Adrenal gland (tissue), 9 donors: ENCODE measurements at regions not wholly inside any gene's neighbourhood (a gene's known extent, or its start where the extent isn't known, plus 50 kb on each side); places are given as distances from the start of the nearest gene placed in this dataset.
A peak's percentile ranks its signal among the peaks of the same experiment; 100 is the strongest.

Source experiments
- DNase-seq, 7 donors: peaks; one replicate each; pipeline ENCODE4 v3.0.0-alpha.2; 2019 to 2020
- H3K27ac ChIP-seq, 5 donors: fragments of 200-600 bp; sonication (generic) in 4 of 5; 1 replicate in 3 of 5; 2 replicates in 2 of 5; pipeline versions ENCODE4 v1.5.1 to v1.8.0; 2016 to 2020; ENCODE audit warnings: mild to moderate bottlenecking in 1 of 5
- H3K27me3 ChIP-seq: fragments of 200-600 bp; 2 replicates; pipeline ENCODE4 v1.8.0; 2021
- H3K36me3 ChIP-seq, 2 donors: fragments of 200-600 bp; replicated peaks in 1 of 2; 1 replicate in 1 of 2; 2 replicates in 1 of 2; pipeline versions ENCODE4 v1.5.1 to v1.8.0; 2018 to 2022
- H3K4me1 ChIP-seq, 2 donors: fragments of 200-600 bp; replicated peaks in 1 of 2; 1 replicate in 1 of 2; 2 replicates in 1 of 2; pipeline versions ENCODE4 v1.5.1 to v1.8.0; 2018 to 2021
- H3K4me3 ChIP-seq, 4 donors: fragments of 200-600 bp; sonication (generic) in 3 of 4; one replicate each; pipeline ENCODE4 v1.5.1; 2016 to 2018
- H3K9me3 ChIP-seq, 3 donors: fragments of 200-600 bp; sonication (generic) in 1 of 3; replicated peaks in 1 of 3; 1 replicate in 2 of 3; 2 replicates in 1 of 3; pipeline versions ENCODE4 v1.5.1 to v1.8.0; 2016 to 2021
- POLR2A ChIP-seq, 2 donors: fragments of 450-650 bp; IDR thresholded peaks; one replicate each; pipeline ENCODE4 v1.6.1; 2017; ENCODE audit warnings: antibody characterized with exemption in 2 of 2, mild to moderate bottlenecking in 2 of 2, moderate library complexity in 1 of 2
- WGBS, 4 donors: extraction: QIAGEN DNeasy Blood & Tissue Kit in 2 of 4; methylation state at CpG; one replicate each; pipeline versions ENCODE4 v1.1.5 to v1.1.7; 2013 to 2017; 5-methylcytosine and 5-hydroxymethylcytosine counted together
- intact Hi-C, 2 donors: fragments of 100-400 bp; cut with DNase I; formaldehyde crosslinking; loops; one replicate each; pipeline versions ENCODE4 v1.14.1 to v1.15.0; 2022 to 2023
- TF ChIP-seq, protein P1 (sequence below), 6 experiments: fragments of 450-650 bp in 4 of 6; fragments of 200-600 bp in 2 of 6; sonication (generic) in 1 of 6; IDR thresholded peaks; 1 replicate in 5 of 6; 2 replicates in 1 of 6; pipeline versions ENCODE4 v1.5.1 to v1.8.0; 2016 to 2021; ENCODE audit warnings: antibody characterized with exemption in 6 of 6, mild to moderate bottlenecking in 2 of 6, moderate library complexity in 1 of 6
- donor health status: healthy with polysubstance abuse.
- donor health status: Bipolar disorder and iron deficiency.
- donor health status: DM: yes; HTN: yes; CAD: no.
- donor health status: DM: no; HTN: no; CAD: no.
- donor health status: DM: no; HTN: no; CAD: no.

DNA sequence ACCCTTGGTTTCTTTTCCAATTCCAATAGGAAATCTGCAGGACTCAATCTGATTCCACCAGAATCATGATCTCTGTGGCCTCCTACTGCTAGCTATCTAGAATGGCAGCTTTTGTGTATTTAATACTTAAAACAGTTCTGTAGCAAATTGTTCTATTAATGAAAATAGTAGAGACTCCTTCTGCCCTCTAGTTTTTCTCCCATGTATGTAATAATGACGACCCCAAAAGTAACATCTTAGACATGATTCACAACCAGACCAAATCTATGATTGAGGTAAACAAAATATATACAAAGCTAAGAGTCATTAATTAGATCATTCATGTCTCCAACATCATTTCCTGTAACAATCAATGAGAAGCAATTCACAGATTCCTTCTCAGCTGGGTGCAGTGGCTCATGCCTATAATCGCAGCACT is 259.1 kb upstream of the MKLN1 start:
- H3K27me3 ChIP-seq: no peaks in the 10 kb centered on the region
- H3K4me1 ChIP-seq: peaks cover 12 to 58% of the 10 kb centered on the region in 2 donors
- intact Hi-C loops: no loop called here
- no peaks in the 10 kb centered on the region for H3K9me3 ChIP-seq
- WGBS, 4 donors: 39 to 54% (median 45%) methylated on average over 2 of the region's 2 CpGs
- H3K27ac ChIP-seq: peak overlapping the region in 3 of 5 donors; percentile 35 to 65 (median 50)
- no peak overlapping the region for H3K4me3 ChIP-seq
- no peak for DNase-seq
- TF ChIP-seq, protein P1, sequence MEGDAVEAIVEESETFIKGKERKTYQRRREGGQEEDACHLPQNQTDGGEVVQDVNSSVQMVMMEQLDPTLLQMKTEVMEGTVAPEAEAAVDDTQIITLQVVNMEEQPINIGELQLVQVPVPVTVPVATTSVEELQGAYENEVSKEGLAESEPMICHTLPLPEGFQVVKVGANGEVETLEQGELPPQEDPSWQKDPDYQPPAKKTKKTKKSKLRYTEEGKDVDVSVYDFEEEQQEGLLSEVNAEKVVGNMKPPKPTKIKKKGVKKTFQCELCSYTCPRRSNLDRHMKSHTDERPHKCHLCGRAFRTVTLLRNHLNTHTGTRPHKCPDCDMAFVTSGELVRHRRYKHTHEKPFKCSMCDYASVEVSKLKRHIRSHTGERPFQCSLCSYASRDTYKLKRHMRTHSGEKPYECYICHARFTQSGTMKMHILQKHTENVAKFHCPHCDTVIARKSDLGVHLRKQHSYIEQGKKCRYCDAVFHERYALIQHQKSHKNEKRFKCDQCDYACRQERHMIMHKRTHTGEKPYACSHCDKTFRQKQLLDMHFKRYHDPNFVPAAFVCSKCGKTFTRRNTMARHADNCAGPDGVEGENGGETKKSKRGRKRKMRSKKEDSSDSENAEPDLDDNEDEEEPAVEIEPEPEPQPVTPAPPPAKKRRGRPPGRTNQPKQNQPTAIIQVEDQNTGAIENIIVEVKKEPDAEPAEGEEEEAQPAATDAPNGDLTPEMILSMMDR (IDR thresholded peaks at IDR 0.05): peak; percentile 6 to 34 (median 27)
- TF ChIP-seq POLR2A (IDR thresholded peaks at IDR 0.05): no peak
- no peaks in the 10 kb centered on the region for H3K36me3 ChIP-seq

GRCh38 chr7:131071786-131072504 is 255.7 kb upstream of the MKLN1 start:
- no peaks in the 10 kb centered on the region for H3K27me3 ChIP-seq
- H3K4me1 ChIP-seq: peaks cover 12 to 67% of the 10 kb centered on the region in 2 donors
- peak overlapping the region in 1 of 4 donors; percentile 16 for H3K4me3 ChIP-seq
- H3K9me3 ChIP-seq: no peaks in the 10 kb centered on the region
- peak in 1 of 2 donors; percentile 58 for TF ChIP-seq POLR2A (IDR thresholded peaks at IDR 0.05)
- TF ChIP-seq, protein P1 (IDR thresholded peaks at IDR 0.05): peak in 5 of 6 experiments; percentile 25 to 56 (median 44)
- intact Hi-C loops: no loop called here
- H3K27ac ChIP-seq: peak overlapping the region; percentile 38 to 83 (median 63)
- DNase-seq: peak; percentile 69 to 90 (median 80)
- H3K36me3 ChIP-seq: no peaks in the 10 kb centered on the region
- WGBS, 4 donors: 23 to 35% (median 25%) methylated on average over 10 of the region's 10 CpGs

- DNase-seq: no peak
- TF ChIP-seq, protein P1 (IDR thresholded peaks at IDR 0.05): no peak
- TF ChIP-seq POLR2A (IDR thresholded peaks at IDR 0.05): no peak
- 75 to 83% (median 82%) methylated on average over 5 of the region's 5 CpGs for WGBS, 4 donors
- Histone ChIP-seq H3K9me3 (no peaks in the 10 kb centered on the region), H3K27ac (peak overlapping the region; percentile 38 to 83 (median 63)), H3K4me1 (peaks cover 12 to 67% of the 10 kb centered on the region in 2 donors), H3K27me3 (no peaks in the 10 kb centered on the region), H3K4me3 (peak overlapping the region in 1 of 4 donors; percentile 16), H3K36me3 (no peaks in the 10 kb centered on the region)
- intact Hi-C loops: no loop called here
Measured at GRCh38 chr7:131072505-131073091, 255.1 kb upstream of the MKLN1 start.

DNA sequence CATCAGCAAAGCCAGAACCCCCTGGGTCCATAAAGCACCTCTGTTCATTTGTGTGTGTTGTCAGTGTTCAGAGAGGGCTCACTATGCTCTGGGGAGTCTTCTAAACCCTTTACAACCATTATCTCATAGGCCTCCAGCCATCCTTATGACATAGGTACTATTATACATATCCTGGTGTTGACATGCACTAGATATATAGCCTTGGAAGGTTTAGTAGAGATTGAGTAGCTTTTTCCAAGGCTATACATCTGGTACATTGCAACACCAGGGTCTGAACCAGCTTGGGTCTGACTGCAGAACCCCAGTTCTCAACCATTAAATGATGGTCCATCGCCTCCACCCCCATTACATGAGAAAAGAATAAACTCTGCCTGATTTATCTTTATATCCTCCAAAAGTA is 253.6 kb upstream of the MKLN1 start:
- H3K27me3 ChIP-seq: no peaks in the 10 kb centered on the region
- H3K36me3 ChIP-seq: no peaks in the 10 kb centered on the region
- H3K9me3 ChIP-seq: no peaks in the 10 kb centered on the region
- no peak for DNase-seq
- H3K4me1 ChIP-seq: peaks cover 12 to 61% of the 10 kb centered on the region in 2 donors
- TF ChIP-seq, protein P1 (IDR thresholded peaks at IDR 0.05): no peak
- TF ChIP-seq POLR2A (IDR thresholded peaks at IDR 0.05): no peak
- H3K27ac ChIP-seq: peak overlapping the region in 2 of 5 donors; percentile 19 to 54
- WGBS, 4 donors: 96 to 100% (median 98%) methylated on average over 1 of the region's 1 CpG
- no peak overlapping the region for H3K4me3 ChIP-seq
- intact Hi-C loops: no loop called here
